ENCODE measurements at regions not wholly inside any gene's neighbourhood (a gene's known extent, or its start where the extent isn't known, plus 50 kb on each side); places are given as distances from the start of the nearest gene placed in this dataset.

DNA sequence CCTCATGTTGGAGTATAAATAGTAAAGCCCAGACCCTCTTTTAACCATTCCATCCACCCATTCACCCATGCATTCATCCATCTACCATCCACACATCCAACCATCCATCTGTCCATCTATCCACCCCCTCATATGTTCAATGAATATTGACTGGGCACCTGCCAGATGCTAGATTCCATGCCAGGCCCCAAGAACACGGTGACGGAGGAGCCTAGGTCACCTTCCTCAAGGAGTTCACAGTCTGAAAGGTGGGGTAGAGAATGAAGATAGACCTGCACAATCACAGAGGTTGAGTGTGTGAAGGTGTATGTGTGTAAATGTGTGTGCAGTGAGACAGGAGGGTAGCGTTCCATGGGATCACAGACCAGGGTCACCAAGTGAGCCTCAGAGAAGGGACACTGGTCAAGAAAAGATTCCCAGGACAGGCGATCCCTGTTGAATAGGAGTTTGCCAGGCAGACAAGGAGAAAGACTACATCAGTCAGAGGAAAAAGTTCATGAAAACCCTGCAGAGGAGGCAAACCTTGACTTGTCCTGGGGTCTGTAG, 287.2 kb downstream of the CYP26B1 start:
- DNase-seq, result no peak

DNA sequence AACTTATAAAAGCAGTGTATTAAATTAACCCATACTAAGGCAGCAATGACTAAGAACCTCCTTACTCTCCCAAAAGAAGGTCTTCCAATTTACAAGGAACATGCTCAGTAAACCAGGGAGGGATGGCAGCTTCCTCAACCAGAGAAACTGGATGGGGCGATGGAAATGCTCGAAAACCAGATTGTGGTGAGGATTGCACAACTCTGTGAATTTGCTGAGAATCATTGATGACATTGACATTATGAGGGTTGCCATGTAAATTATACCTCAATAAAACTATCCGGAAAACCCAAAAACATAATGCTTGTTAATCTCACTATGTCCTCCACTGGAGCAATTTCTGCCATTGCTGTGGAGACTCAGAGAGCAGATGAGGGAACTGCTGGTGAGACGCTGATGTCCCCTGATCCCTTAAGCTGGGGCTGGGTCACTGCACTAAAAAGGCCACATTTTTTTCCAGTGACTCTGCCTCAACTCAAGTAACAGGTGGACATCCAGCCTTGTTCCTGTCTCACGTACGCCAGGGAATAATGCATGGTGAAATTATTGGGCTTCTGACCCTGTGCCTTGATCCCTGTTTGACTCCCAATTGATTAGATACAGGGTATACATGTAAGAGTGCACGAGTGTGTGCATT, 288.3 kb downstream of the CYP26B1 start:
- no peak for DNase-seq

DNA sequence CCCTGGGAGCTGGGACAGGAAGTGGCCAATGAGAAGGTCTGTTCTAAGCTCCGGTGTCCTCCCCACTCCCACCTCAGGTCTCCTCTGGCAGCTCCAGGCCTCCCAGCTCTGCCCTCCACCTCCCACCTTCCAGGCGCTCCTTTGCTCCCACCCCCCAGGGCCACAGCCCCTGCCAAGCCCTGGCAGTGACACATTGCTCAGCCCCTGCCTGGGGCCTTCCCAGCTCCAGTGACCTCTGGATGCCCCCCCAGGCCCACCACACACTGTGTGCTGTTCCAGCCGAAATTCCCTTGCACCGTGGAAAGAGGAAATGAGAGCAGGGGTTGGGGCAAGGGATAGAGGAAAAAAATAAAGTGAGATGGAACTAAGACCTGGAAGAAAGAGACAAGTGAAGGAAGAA, 289.6 kb downstream of the CYP26B1 start:
- no peak for DNase-seq

DNA sequence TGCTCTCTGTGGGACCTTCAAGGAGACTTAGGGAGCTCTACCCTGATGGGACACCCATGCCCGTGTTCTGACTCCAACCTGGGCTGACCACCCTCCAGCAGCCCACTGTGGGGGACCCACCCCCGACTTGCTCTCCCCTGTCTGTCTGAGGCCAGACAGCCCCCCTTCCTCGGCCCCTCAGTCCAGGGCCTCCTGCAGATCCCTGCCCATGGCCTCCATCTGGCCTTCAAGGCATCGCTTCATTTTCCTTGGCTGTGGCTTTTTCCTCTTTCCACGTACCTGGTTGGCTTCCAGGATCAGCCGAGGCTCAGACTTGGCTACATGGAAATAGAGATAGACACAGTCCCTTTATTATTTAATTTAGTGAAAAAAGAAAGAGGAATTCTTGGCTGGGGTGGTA, 290.0 kb downstream of the CYP26B1 start:
- no peak for DNase-seq

DNA sequence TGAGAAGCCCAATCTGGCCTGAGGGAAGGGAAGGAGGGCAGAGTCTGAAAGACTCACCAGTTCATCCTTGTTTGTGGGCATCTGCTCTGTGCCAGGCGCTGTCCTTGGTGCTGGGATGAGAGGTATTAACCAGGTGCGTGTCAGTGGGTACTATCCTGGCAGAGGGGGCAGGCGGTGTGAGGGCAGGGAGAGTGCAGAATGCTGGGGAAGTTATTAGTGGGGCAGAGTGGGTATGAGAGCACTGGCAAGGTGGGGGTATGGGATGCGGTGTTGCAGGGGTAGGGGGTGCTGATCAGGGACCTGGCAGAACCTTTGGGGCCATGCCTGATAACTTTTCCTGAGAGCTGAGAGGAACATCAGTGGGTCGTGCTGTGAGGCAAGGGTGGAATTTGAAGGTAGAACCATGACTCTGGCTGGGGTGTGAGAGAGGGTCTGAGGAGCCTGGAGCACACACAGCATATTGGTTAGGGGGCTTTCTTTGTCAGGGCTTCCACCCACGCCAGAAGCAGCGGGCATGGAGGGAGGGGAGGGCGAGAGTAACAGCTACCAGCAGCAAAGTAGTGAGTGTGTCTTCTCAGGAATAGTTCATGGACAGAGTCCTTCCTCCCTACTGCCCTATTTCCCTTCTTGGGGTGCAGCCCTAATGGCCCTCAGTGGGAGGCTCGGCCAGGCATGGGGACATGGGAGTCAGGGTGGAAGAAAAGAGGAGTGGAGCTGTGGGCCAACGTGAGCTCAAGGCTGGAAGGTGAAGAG, 290.7 kb downstream of the CYP26B1 start:
- DNase-seq, result peak; percentile 30

DNA sequence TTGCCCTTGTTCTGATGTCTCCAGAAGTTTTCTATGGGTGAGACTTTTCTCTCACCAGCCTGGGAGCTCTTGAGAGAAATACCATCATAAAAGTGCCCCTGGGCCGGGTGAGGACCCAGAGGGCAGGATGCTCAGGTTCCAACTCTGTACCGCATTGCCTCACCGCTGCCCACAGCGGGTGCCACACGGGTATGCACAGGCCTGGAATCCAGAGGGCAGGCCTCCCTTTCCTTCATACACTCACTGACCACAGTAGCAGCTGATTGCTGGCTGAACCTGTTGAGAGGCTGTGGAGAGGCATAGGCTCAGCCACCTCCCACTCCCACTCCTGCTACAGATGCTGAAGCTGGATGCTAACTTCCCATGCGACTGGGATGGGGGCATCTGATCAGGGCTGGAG, 293.8 kb downstream of the CYP26B1 start:
- no peak for DNase-seq

DNA sequence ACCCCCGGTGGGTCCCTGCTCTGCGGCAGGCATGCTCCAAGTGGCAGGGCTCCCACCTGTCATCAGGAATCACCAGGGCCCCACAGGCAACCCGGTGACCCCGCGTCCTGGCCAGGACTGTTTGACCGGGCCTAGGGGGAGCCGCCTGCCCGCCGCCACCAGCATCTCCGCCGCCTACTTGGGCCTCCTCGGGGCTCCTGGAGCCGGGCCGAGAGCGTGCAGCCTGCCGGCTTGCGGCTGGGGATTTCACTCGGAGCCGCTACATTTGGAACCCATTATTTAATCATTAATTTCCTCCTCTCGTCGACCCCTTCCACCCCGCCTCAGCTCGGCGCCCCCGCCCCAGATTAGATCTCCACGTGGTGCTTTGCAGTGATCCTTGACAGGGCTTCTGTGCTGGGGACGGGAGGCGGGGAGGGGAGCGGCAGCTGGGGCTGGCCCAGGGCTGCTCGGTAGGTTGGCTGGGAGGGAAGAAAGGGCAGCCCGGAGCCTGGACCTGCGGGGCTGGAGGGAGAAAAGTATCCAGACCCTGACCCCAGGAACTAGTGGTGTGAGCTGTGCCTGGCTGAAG, 295.4 kb downstream of the CYP26B1 start:
- DNase-seq, result no peak

DNA sequence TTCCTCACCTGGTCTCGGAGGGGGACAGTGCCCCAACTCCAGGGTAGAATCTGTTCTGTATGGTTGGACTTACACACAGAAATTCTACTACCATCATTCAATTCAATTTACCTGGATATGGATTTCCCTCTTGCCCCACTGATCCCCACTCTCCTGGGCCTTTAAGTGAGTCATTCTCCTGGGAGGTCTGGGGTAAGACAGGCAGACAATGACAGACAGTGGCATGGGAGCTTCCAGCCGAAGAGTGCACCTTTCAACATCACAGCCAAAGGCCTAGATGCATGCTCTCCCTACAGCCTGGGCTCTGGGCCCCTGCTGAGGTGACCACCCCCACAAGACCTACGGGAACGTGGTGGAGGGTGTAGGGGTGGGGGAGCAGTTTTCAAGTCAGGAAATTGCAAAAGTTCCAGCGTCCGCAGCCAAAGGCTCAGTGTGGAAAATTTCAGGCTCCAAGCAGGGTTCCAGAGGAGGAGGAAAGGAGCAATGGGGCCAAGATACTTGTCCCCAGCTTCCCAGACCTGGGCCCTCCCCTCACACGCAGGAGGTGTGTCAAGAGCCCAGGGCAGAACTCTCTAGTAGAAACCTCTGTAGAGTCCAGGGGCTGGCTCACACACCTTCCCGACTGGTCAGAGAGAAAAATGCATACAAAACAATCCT, 296.4 kb downstream of the CYP26B1 start:
- no peak for DNase-seq

DNA sequence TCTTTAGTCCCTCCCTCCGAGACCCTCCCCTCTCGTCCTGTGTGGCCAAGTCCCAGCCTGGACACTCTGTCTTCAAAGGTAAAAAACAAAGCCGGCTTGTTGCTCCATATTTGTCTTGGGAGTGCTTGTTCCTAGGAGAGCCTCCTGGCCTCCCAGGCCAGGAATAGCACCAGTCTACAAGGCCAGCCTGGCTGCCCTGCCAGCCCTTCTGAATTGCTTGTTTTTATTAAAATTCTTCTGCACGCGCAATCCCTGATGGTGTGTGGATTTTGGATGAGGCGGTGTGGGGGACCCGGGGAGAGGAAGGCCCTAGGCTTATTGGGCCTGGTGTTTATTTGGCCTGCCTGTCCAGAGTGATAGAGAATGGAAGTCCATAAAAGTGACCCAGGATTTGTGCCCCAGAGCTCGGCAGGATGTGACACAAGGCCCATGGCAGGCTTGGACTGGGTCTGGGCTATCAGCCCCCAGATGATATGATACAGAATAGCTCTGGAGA, 297.3 kb downstream of the CYP26B1 start:
- DNase-seq, result no peak

DNA sequence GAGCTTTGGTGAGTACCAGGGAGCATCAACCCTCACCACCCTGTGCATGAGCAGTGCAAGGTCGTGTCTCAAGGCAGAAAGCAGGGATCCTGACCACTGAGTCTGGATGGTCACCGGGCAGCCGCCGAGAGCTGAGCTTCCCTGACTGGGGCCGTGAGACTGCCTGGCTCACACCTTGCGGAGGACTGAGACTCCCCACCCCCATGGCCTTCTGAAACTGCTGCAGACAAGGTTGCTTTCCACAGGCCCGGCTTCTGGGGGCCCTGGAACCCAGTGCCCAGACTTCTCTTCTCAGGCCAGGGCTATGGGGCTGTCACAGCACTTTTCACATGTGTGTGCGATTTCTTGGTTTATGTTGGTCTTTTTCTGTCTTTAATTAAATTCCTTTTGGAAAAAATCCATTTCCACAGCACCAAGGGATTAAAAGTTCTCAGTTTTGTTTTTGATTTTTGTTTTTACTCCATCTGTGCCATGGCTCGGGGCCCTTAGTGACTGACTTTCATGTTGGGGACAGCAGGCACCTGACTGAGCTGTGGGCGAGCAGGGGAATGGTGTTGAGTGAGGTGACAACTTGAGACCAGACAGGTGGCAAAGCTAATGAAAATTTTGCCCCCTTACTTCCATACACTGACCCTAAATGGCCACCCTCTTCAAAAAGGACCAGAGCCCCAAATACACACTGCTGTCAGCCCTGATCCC, 297.9 kb downstream of the CYP26B1 start:
- no peak for DNase-seq

DNA sequence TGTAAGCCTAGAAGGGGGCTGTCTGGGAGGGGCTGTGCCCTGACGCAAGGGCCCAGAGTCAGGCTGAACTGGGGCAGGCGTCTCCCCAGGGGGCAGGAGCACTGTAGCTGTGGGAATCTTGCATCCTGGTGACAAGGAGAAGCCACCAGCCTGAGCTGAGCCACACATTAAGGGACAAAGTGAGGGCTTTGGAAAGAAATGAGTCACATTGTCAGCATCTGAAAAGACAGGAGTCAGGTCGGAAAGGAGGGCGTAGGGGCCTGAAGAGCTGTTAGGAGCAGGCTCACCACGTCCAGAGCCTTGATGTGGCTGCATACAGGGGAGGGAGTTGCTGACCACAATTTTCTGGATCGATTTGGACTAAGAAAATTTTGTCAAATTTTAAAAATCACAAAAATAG, 298.6 kb downstream of the CYP26B1 start:
- no peak for DNase-seq

DNA sequence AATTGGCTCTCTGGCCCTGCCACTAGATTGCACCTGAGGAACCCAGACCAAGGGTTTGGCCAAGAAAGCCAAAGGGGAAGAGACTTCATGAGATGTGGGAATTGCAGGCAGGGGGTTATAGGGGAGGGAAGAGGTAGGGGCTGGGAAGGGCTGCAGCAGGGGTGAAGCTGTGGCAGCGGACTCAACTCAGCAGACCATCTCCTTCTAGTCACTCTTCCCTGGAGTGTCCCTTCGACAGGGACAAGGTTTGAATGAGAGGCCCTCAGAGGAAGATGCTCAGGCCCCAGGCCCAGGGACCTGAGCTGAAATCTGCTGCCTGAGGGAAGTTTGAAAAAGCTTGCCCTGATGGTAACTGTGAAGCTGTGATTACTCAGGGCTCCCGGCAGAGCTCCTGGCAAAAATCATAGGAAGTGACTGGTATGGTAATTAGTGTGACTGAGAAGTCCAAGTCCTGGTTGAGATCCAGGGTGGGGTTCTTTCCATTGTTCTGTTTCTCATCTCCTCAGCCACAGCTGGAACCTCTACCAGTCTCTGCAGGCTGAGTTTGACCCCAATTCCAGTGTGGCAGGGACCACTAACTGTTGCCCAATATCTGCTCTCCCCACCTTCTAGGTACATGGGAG, 300.9 kb downstream of the CYP26B1 start:
- no peak for DNase-seq

DNA sequence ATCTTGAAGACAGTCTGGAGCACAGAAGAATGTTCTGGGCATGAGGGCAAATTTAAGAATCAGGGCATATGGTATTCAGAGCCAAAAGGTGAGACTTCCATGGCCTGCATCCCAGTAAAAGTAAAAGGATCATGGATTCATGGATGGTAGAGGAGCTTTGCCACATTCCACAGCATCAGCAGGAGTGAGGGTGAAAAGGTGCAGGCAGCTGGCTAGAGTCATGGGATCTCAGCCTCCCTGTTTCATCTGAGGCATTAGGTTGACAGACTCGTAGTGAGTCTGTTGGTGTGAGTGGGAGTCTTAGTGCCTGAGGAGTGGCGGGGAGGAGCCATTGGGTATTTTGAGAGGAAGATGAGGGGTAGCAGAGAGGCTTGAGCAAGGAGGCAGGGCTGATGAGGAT, 301.6 kb downstream of the CYP26B1 start:
- DNase-seq, result no peak

DNA sequence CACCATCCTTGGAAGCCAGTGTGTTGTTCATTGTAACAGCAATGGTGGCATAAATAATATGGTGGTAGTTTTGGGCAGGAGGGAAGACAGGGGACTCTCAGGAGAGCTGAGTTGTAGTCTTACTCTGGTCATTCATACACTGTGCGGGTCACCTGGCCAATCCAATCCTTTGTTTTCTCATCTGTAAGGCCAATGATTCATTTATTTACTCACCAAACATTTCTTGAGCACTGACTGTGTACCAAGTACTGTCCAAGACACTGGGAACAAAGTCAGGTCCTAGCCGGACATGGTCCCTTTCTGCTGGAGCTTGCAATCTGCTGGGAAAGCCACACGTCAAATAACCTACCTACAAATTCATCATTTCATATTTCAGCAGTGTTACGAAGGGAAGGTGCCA, 302.7 kb downstream of the CYP26B1 start:
- no peak for DNase-seq

DNA sequence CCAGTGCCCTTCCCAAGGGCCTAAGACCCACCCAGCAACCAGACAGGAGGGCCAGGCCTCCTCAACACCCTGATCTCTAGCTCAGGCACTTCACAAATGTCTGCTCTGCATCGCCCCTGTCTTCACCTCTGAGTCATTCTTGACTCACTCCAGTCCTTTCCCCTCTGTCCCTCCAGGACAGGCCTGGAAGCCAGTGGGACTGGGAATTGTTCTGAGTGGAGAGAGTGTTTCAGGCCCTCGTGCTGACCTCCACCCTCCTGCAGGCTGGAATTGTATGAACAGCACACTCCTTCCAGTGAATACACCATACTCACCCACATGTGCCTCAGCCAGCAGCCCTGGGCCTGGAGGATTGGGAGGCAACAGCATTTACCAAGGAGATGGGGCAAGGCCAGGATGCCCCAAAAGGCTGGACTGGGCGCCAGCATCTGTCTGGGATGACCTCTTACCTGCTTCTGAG, 304.2 kb downstream of the CYP26B1 start:
- no peak for DNase-seq

DNA sequence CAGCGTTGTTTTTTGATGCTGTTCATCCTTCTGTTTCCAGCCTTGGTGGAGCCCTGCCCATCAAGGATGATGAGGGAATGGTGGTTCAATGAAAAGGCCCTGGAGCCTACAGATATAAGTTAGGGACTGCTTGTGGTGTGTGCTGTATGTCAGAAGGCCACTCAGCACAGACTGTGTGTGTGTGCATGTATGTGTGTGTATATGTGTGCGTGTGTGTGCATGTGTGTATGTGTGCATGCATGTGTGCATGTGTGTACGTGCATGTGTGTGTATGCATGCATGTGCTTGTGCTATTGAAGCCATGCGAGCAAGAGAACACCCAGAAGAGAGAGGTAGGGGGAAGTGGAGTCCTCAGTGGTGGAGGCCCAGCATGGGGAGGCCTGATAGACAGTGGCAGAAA, 304.9 kb downstream of the CYP26B1 start:
- DNase-seq, result no peak

DNA sequence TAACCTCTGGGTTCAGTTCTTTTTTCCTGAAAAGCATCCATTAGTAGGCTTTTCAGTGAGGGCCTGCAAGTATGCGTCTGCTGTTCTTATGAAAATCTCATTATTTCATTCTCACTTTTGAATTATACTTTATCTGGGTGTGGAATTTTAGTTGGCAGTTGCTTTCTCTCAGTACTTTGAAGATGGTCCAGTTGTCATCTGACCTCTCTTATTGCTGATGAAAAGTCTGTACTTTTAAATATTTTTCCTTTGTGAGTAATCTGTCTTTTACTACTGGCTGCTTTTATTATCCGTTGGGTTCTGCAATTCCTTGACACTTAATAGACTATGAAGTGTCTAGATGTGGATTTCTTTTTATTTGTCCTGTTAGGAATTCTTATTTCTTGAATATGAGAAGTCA, 307.8 kb downstream of the CYP26B1 start:
- DNase-seq, result no peak

DNA sequence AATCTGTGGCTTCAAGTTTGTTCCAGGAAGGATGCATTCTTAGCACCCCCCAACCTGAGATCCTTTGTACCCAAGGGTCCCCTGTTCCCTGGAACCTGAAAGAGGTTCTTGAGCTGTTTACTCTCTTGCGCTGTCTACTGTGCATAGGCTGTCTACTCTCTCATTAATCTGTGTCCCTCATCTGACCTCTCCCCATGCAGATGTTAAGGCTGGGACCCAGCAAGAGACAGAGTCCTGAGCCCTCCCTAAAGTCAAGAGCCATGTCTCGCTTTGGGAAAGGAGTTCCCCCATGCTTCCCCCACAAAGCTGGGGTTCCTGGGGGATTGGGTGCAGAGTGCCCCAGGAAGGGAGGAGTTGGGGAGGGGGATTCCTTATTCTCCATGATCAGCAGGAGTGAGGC, 312.9 kb downstream of the CYP26B1 start:
- DNase-seq, result no peak

DNA sequence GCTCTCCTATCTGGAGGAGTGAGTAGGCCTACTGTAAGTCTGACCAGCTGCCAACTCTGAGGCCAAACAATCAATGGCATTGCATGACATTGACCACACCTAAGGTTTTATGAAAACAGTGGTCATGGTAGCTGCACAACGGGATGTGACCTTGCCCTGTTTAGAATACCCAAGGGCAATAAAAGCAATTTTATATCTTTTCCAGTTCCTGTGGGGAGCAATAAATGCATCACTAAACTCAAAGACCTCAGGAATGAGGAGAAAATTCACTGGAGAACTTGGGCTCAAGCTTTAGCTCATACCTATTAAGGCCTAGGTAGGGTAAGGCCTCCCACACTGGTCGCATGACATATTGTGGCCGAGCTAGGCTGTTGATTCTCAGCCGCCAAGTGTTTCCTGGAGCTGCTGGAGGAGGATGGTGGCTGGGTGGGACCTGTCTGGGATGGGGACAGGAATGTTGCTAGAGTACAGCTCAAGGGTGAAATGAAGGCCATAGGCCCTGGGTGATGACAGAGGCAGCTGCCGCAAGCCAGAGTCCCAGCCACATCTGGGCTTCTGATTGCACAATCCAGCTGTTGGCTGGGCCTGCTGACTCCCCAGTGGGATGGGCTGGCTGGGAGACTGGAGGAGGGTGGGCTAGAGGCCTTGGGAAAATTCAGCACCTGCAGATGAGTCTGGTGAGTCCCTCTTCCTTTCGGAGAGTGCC, 313.7 kb downstream of the CYP26B1 start:
- no peak for DNase-seq

DNA sequence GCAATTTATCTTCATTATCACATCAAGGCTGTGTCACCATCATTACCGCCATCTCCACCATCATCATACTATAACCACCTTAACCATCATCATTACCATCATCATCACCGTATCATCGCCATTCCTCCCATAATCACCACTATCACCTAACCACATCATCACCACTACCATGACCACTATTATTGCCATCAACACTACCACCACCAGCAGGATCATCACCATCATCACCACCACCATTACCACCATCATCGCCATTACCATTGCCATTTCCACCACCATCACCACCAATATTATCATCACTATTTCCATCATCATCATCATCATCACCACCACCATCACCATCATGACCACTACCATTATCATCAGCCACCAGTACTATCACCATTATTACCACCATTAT, 314.4 kb downstream of the CYP26B1 start:
- no peak for DNase-seq

DNA sequence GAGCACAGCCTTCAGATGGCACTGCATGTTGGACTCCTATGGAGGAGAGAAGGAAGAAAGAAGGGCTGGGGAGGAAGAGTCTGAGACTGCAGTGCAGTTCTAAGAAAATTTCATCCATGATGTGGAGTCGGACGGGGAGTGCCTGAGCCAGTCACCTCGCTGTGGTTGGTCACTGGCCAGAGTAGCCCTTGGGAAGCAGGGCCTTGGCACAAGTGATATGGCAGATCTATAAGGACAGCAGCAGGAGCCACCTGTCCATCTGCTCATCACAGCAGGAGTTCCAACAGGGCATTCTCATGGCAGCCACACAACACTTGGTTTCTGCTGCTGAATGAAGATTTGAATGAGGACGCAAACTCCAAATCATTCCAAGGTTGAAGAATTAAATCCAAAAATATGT, 314.8 kb downstream of the CYP26B1 start:
- no peak for DNase-seq

DNA sequence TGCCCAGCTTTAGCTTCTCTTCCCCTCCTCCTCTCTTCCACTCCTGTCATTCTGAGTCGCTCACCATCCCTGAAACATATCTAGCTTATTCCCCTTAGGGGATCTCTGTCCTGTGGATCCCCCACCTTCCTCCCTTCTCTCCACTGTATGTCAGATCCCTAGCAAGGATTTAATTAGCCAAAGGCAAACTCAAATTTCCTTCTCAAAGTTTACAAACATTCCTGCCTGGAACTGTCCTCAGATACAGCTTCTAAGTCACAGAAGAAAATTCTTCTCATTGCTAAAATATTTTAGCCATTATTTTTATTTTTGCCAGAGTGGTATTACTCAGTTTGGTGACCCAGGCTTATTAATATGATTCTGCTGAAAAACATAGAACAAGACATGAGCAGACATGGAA, 315.3 kb downstream of the CYP26B1 start:
- no peak for DNase-seq

All from stimulated activated CD8-positive, alpha-beta memory T cell treated with anti-CD3 and anti-CD28 coated beads, Interleukin-4, amount 100 ng/mL, for 48 hours (primary cell).